Brain microvascular endothelial cell (primary cell): ENCODE measurements at regions not wholly inside any gene's neighbourhood (a gene's known extent, or its start where the extent isn't known, plus 50 kb on each side); places are given as distances from the start of the nearest gene placed in this dataset.

Experiments
- DNase-seq: peaks from one replicate; pipeline ENCODE4 v3.0.0-alpha.2; 2020
- H3K27ac ChIP-seq: fragments of 250-450 bp; sonication (Bioruptor Pico); 2 replicates; pipeline ENCODE4 v1.5.1; 2020; ENCODE audit warnings: mild to moderate bottlenecking, moderate library complexity
- H3K27me3 ChIP-seq: fragments of 250-450 bp; sonication (Bioruptor Pico); replicated peaks from 2 replicates; pipeline ENCODE4 v1.5.1; 2020; ENCODE audit warnings: mild to moderate bottlenecking
- H3K36me3 ChIP-seq: fragments of 250-450 bp; sonication (Bioruptor Pico); replicated peaks from 2 replicates; pipeline ENCODE4 v1.5.1; 2020; ENCODE audit warnings: mild to moderate bottlenecking
- H3K4me3 ChIP-seq: 2 replicates; pipeline ENCODE4 v1.5.1; 2011; ENCODE audit warnings: low read depth, mild to moderate bottlenecking, control low read depth, low read length, moderate library complexity
- in situ Hi-C: cut with HindIII; loops from 2 replicates; pipeline ENCODE4 v1.10.0; 2017; ENCODE audit warnings: low sequenced_read_pairs, low pct_ligation_motif_present
- TF ChIP-seq, protein P1 (sequence below): IDR thresholded peaks from 2 replicates; pipeline ENCODE4 v1.5.1; 2011; ENCODE audit warnings: low read depth, mild to moderate bottlenecking, moderate library complexity, low read length, control low read depth, inconsistent platforms; ENCODE audit errors: missing control alignments

DNA sequence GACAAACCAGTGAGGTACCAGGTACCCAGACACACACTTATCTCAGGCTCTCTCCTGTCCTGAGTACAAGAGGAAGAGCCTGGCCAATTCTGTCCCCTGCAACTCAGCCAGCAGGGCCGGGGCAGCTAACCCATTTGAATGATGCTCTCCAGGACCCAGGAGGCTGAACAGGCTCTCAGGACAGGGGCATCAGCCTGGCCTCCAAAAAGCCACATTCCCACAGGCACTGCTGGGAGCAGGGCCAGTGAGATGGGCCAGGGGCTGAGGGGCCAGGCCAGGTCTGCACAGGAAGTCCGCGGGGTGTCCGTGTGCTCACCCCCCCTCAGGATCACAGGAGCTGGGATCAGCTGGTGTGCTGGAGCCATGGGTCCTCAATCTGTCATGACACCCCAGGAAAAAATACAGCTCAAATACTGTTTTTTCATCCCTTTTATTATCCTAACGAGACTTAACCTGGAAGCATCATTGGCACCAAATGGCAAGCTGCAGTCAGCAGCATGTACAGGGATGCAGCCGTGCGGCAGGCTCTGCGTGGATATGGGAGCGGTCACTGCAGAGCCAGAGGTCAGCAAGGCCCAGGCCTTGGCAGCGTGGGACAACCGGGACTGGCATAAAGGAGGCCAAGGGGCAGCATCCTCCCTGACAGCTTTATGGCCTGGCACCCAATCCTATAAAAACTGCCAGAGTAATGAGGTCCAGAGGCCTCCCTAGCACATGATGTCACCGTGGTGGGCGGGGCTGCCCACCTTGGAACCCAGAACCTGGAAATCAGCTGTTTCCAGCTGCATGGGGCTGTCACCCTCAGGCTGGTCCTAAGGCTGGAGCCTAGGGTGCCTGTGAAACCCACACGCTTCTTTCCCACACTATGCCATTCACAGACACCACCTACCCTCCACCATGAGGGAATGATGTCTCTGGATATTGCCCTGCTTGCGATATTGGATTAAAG is 276.7 kb downstream of the C16orf95 start:
- H3K27ac ChIP-seq: no peak overlapping the region
- TF ChIP-seq, protein P1, sequence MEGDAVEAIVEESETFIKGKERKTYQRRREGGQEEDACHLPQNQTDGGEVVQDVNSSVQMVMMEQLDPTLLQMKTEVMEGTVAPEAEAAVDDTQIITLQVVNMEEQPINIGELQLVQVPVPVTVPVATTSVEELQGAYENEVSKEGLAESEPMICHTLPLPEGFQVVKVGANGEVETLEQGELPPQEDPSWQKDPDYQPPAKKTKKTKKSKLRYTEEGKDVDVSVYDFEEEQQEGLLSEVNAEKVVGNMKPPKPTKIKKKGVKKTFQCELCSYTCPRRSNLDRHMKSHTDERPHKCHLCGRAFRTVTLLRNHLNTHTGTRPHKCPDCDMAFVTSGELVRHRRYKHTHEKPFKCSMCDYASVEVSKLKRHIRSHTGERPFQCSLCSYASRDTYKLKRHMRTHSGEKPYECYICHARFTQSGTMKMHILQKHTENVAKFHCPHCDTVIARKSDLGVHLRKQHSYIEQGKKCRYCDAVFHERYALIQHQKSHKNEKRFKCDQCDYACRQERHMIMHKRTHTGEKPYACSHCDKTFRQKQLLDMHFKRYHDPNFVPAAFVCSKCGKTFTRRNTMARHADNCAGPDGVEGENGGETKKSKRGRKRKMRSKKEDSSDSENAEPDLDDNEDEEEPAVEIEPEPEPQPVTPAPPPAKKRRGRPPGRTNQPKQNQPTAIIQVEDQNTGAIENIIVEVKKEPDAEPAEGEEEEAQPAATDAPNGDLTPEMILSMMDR: no peak
- DNase-seq: no peak
- H3K36me3 ChIP-seq: no peaks in the 10 kb centered on the region
- no peaks in the 10 kb centered on the region for H3K27me3 ChIP-seq
- in situ Hi-C loops: no loop called here
- no peak overlapping the region for H3K4me3 ChIP-seq

DNA sequence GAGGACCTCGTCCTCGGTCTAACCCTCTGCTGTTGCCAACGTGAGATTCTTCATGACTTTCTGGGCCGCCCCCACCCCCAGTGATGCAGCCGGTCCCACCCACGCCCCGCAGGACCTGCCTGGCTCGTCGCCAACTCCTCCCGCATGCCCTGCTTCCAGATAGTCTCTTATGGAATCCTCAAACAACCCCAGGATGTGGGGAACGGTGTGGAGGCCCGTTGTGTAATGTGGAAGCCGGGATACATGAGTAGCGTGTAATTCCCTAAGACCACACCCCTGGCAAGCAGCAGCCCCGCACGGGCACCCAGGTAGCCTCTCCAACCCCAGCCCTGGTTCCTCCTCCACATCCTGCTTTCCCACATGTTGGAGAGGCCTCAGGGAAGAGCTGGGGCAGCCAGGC is 275.9 kb downstream of the C16orf95 start:
- H3K27me3 ChIP-seq: no peaks in the 10 kb centered on the region
- DNase-seq: no peak
- in situ Hi-C loops: no loop called here
- no peak overlapping the region for H3K4me3 ChIP-seq
- H3K36me3 ChIP-seq: no peaks in the 10 kb centered on the region
- TF ChIP-seq, protein P1: no peak
- H3K27ac ChIP-seq: no peak overlapping the region

- Histone ChIP-seq H3K27me3 (no peaks in the 10 kb centered on the region), H3K27ac (no peak overlapping the region), H3K4me3 (no peak overlapping the region), H3K36me3 (no peaks in the 10 kb centered on the region)
- DNase-seq: no peak
- TF ChIP-seq, protein P1: no peak
- in situ Hi-C loops: no loop called here
Observed at GRCh38 chr16:87042551-87043230, 274.5 kb downstream of the C16orf95 start.

GRCh38 chr16:87043231-87044031 is 273.8 kb downstream of the C16orf95 start:
- DNase-seq: no peak
- H3K4me3 ChIP-seq: no peak overlapping the region
- TF ChIP-seq, protein P1: no peak
- in situ Hi-C loops: no loop called here
- H3K27me3 ChIP-seq: no peaks in the 10 kb centered on the region
- no peak overlapping the region for H3K27ac ChIP-seq
- no peaks in the 10 kb centered on the region for H3K36me3 ChIP-seq

DNA sequence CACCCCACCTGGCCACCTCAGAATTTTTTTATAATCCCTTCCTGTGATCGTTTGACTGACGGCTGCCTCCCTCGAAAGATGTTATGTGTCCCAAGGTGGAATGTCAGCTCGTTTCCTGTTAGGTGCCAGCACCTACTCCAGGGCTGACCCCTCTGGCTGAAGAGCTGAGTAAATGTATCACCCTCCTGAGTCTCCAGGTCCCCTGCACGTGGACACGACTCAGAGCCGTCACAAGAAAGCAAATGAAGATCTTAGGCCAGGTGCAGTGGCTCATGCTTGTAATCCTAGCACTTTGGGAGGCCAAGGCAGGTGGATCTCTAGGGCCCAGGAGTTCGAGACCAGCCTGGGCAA is 273.2 kb downstream of the C16orf95 start:
- TF ChIP-seq, protein P1: no peak
- Histone ChIP-seq H3K36me3 (no peaks in the 10 kb centered on the region), H3K27me3 (no peaks in the 10 kb centered on the region), H3K27ac (no peak overlapping the region), H3K4me3 (no peak overlapping the region)
- in situ Hi-C loops: no loop called here
- DNase-seq: no peak
